H1 (cell line): ENCODE measurements at regions not wholly inside any gene's neighbourhood (a gene's known extent, or its start where the extent isn't known, plus 50 kb on each side); places are given as distances from the start of the nearest gene placed in this dataset.

Experiments
- EZH2 ChIP-seq: fragments of 200-600 bp; sonication (generic); IDR thresholded peaks from 2 replicates; pipeline ENCODE4 v1.7.1; 2012; ENCODE audit warnings: low read depth, mild to moderate bottlenecking, moderate library complexity, low read length, inconsistent platforms; ENCODE audit not compliant: severe bottlenecking
- JUND ChIP-seq: IDR thresholded peaks from 2 replicates; pipeline ENCODE4 v1.6.1; 2011; ENCODE audit warnings: mild to moderate bottlenecking, improper control_type of control experiment, low read length
- MAFK ChIP-seq: IDR thresholded peaks from 2 replicates; pipeline ENCODE4 v1.6.1; 2012; ENCODE audit warnings: low read depth, mild to moderate bottlenecking, improper control_type of control experiment, low read length
- PHF8 ChIP-seq: fragments of 200-600 bp; sonication (generic); conservative IDR thresholded peaks from 2 replicates; pipeline ENCODE4 v1.7.1; 2012; ENCODE audit warnings: low read depth, mild to moderate bottlenecking, inconsistent platforms, low read length, moderate library complexity
- POLR2A ChIP-seq, 2 experiments: IDR thresholded peaks; 1 replicate in 1 of 2; 2 replicates in 1 of 2; pipeline ENCODE4 v1.6.1; 2011; ENCODE audit warnings: low read depth in 2 of 2, low read length in 2 of 2, mild to moderate bottlenecking in 2 of 2; ENCODE audit errors: control extremely low read depth in 1 of 2
- RFX5 ChIP-seq: IDR thresholded peaks from 2 replicates; pipeline ENCODE4 v1.6.1; 2011; ENCODE audit warnings: low read depth, low read length, improper control_type of control experiment, borderline replicate concordance
- SP1 ChIP-seq: IDR thresholded peaks from 2 replicates; pipeline ENCODE4 v1.6.1; 2011; ENCODE audit warnings: low read depth, low read length
- TAF1 ChIP-seq: IDR thresholded peaks from 2 replicates; pipeline ENCODE4 v1.6.1; 2011; ENCODE audit warnings: mild to moderate bottlenecking, low read depth, low read length
- ZNF274 ChIP-seq: IDR thresholded peaks from 2 replicates; pipeline ENCODE4 v1.7.0; 2012; ENCODE audit warnings: low read length, borderline replicate concordance; ENCODE audit errors: extremely low read depth
- TF ChIP-seq, protein P1 (sequence below), 3 experiments: IDR thresholded peaks; 1 replicate in 2 of 3; 2 replicates in 1 of 3; pipeline versions ENCODE4 v1.5.1 to v1.6.1; 2011; ENCODE audit warnings: low read length in 3 of 3, mild to moderate bottlenecking in 3 of 3, inconsistent platforms in 2 of 3, low read depth in 1 of 3, moderate library complexity in 1 of 3; ENCODE audit not compliant: insufficient read depth in 1 of 3; ENCODE audit errors: control extremely low read depth in 1 of 3

DNA sequence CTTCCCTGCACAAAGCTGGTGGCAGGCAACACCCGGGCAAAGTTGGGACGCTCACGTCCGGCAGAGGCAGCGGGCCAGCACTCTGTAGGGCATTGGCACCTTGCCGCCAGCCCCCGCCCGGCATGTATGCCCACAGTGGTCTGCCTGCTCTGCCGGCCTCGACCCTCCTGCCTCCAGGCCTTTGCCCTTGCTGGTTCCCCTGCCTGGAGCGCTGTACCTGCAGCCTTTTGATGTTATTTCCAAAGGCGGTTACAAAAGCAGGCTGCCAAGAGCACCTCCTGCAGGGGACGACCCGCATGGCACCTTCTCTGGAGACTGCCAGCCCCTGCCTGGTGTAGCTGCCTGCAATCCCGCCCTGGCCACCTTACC lies 56.5 kb upstream of the SHISAL1 start:
- TF ChIP-seq EZH2 (no peak), TAF1 (no peak), MAFK (no peak), RFX5 (no peak), POLR2A (IDR thresholded peaks at IDR 0.05; ENCODE audit: control extremely low read depth in 1 of 2, low read depth in 2 of 2, low read length in 2 of 2) (no peak), PHF8 (no peak), ZNF274 (no peak), JUND (no peak), SP1 (no peak)
- TF ChIP-seq, protein P1, sequence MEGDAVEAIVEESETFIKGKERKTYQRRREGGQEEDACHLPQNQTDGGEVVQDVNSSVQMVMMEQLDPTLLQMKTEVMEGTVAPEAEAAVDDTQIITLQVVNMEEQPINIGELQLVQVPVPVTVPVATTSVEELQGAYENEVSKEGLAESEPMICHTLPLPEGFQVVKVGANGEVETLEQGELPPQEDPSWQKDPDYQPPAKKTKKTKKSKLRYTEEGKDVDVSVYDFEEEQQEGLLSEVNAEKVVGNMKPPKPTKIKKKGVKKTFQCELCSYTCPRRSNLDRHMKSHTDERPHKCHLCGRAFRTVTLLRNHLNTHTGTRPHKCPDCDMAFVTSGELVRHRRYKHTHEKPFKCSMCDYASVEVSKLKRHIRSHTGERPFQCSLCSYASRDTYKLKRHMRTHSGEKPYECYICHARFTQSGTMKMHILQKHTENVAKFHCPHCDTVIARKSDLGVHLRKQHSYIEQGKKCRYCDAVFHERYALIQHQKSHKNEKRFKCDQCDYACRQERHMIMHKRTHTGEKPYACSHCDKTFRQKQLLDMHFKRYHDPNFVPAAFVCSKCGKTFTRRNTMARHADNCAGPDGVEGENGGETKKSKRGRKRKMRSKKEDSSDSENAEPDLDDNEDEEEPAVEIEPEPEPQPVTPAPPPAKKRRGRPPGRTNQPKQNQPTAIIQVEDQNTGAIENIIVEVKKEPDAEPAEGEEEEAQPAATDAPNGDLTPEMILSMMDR (IDR thresholded peaks at IDR 0.05; ENCODE audit: control extremely low read depth in 1 of 3, insufficient read depth in 1 of 3, low read depth in 1 of 3, low read length in 3 of 3), result peak; percentile 74 to 87 (median 86)
